Ovary (tissue), 7 donors: ENCODE measurements at regions not wholly inside any gene's neighbourhood (a gene's known extent, or its start where the extent isn't known, plus 50 kb on each side); places are given as distances from the start of the nearest gene placed in this dataset.

Experiments used
- DNase-seq, 5 donors: peaks; one replicate each; pipeline ENCODE4 v3.0.0-alpha.2; 2019 to 2020
- H3K27ac ChIP-seq, 2 donors: fragments of 200-600 bp; one replicate each; pipeline versions ENCODE4 v1.5.1 to v1.8.0; 2019 to 2022
- H3K27me3 ChIP-seq: fragments of 200-600 bp; one replicate; pipeline ENCODE4 v1.8.0; 2022
- H3K36me3 ChIP-seq: fragments of 200-600 bp; sonication (generic); one replicate; pipeline ENCODE4 v1.5.1; 2019
- H3K4me1 ChIP-seq: one replicate; pipeline ENCODE4 v1.8.1; 2013; ENCODE audit warnings: mild to moderate bottlenecking, moderate library complexity; ENCODE audit not compliant: insufficient read depth
- H3K4me3 ChIP-seq: fragments of 200-600 bp; sonication (generic); one replicate; pipeline ENCODE4 v1.5.1; 2017
- H3K9me3 ChIP-seq, 2 donors: fragments of 200-600 bp in 1 of 2; sonication (generic) in 1 of 2; one replicate each; pipeline versions ENCODE4 v1.5.1 to v1.8.1; 2013 to 2019; ENCODE audit warnings: mild to moderate bottlenecking in 1 of 2, moderate library complexity in 1 of 2
- EP300 ChIP-seq: sonication (generic); formaldehyde crosslinking; IDR thresholded peaks from one replicate; pipeline ENCODE4 v1.6.1; 2017; ENCODE audit warnings: antibody characterized with exemption
- POLR2A ChIP-seq: fragments of 450-650 bp; IDR thresholded peaks from one replicate; pipeline ENCODE4 v1.6.1; 2017; ENCODE audit warnings: antibody characterized with exemption, mild to moderate bottlenecking, moderate library complexity
- WGBS, 3 donors: extraction: QIAGEN DNeasy Blood & Tissue Kit in 1 of 3; methylation state at CpG; one replicate each; pipeline versions ENCODE4 v1.1.5 to v1.1.7; 2013 to 2017; 5-methylcytosine and 5-hydroxymethylcytosine counted together
- intact Hi-C, 4 donors: fragments of 100-400 bp; cut with DNase I; formaldehyde crosslinking; loops; one replicate each; pipeline versions ENCODE4 v1.11.0 to v1.15.1; 2022 to 2023
- TF ChIP-seq, protein P1 (sequence below), 3 donors: fragments of 450-650 bp in 2 of 3; fragments of 200-600 bp in 1 of 3; IDR thresholded peaks; one replicate each; pipeline versions ENCODE4 v1.5.1 to v1.8.0; 2016 to 2022; ENCODE audit warnings: antibody characterized with exemption in 3 of 3, mild to moderate bottlenecking in 1 of 3
- donor health status: DM: no; HTN: no; CAD: no; lungs with moderate emphysema.
- donor health status: DM: no; HTN: no; CAD: no.
- donor health status: Bipolar disorder and iron deficiency.
- donor health status: DM: no; HTN: no; CAD: no.
- donor health status: DM: yes; HTN: yes; CAD: no.

- Histone ChIP-seq H3K27me3 (no peaks in the 10 kb centered on the region), H3K4me3 (no peak overlapping the region), H3K27ac (no peak overlapping the region), H3K36me3 (no peaks in the 10 kb centered on the region), H3K9me3 (no peaks in the 10 kb centered on the region), H3K4me1 (no peaks in the 10 kb centered on the region)
- WGBS, 3 donors, result 69 to 74% (median 71%) methylated on average over 3 of the region's 3 CpGs
- no peak for DNase-seq
- intact Hi-C loops, result no loop called here
- TF ChIP-seq POLR2A (no peak), EP300 (no peak)
- TF ChIP-seq, protein P1, sequence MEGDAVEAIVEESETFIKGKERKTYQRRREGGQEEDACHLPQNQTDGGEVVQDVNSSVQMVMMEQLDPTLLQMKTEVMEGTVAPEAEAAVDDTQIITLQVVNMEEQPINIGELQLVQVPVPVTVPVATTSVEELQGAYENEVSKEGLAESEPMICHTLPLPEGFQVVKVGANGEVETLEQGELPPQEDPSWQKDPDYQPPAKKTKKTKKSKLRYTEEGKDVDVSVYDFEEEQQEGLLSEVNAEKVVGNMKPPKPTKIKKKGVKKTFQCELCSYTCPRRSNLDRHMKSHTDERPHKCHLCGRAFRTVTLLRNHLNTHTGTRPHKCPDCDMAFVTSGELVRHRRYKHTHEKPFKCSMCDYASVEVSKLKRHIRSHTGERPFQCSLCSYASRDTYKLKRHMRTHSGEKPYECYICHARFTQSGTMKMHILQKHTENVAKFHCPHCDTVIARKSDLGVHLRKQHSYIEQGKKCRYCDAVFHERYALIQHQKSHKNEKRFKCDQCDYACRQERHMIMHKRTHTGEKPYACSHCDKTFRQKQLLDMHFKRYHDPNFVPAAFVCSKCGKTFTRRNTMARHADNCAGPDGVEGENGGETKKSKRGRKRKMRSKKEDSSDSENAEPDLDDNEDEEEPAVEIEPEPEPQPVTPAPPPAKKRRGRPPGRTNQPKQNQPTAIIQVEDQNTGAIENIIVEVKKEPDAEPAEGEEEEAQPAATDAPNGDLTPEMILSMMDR (IDR thresholded peaks at IDR 0.05), result no peak
Measured at GRCh38 chr5:148927307-148927946, 101.0 kb downstream of the ADRB2 start.

DNA sequence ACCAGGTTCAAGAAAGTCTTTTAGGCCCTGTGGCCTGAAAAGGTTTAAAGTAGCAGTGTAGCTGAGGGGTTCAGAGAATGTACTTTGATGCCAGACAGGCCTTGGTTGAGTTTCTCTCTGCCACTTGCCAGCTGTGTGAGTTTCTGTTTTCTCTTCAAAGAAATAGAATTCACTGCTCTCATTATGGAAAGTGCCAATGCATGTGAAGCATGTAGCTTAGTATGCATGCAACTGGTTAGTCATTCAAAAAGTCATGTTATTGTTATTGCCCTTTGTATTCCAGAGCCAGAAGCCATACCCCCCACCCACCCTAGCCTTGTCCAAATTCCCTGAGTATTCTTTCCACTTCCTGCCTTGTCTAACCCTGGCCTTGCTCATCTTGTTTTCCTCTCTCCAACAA, 101.7 kb downstream of the ADRB2 start:
- Histone ChIP-seq H3K27ac (no peak overlapping the region), H3K4me1 (no peaks in the 10 kb centered on the region), H3K36me3 (no peaks in the 10 kb centered on the region), H3K9me3 (no peaks in the 10 kb centered on the region), H3K27me3 (no peaks in the 10 kb centered on the region), H3K4me3 (no peak overlapping the region)
- TF ChIP-seq, protein P1 (IDR thresholded peaks at IDR 0.05), result no peak
- TF ChIP-seq POLR2A (no peak), EP300 (no peak)
- no peak for DNase-seq
- intact Hi-C loops, result no loop called here

GRCh38 chr5:148931453-148932057, 105.1 kb downstream of the ADRB2 start:
- no peaks in the 10 kb centered on the region for H3K36me3 ChIP-seq
- no peak overlapping the region for H3K27ac ChIP-seq
- no peaks in the 10 kb centered on the region for H3K4me1 ChIP-seq
- no peak overlapping the region for H3K4me3 ChIP-seq
- intact Hi-C loops, result no loop called here
- DNase-seq, result no peak
- no peaks in the 10 kb centered on the region for H3K27me3 ChIP-seq
- no peaks in the 10 kb centered on the region for H3K9me3 ChIP-seq
- TF ChIP-seq EP300 (no peak), POLR2A (no peak)
- TF ChIP-seq, protein P1 (IDR thresholded peaks at IDR 0.05), result no peak

GRCh38 chr5:148932355-148932935, 106.0 kb downstream of the ADRB2 start:
- TF ChIP-seq, protein P1 (IDR thresholded peaks at IDR 0.05), result no peak
- TF ChIP-seq POLR2A, result no peak
- TF ChIP-seq EP300, result no peak
- Histone ChIP-seq H3K9me3 (no peaks in the 10 kb centered on the region), H3K27ac (no peak overlapping the region), H3K4me3 (no peak overlapping the region), H3K27me3 (no peaks in the 10 kb centered on the region), H3K4me1 (no peaks in the 10 kb centered on the region), H3K36me3 (no peaks in the 10 kb centered on the region)
- intact Hi-C loops, result no loop called here
- no peak for DNase-seq
- WGBS, 3 donors, result 41 to 49% (median 47%) methylated on average over 4 of the region's 4 CpGs
